ENCODE measurements at regions not wholly inside any gene's neighbourhood (a gene's known extent, or its start where the extent isn't known, plus 50 kb on each side); places are given as distances from the start of the nearest gene placed in this dataset.

DNA sequence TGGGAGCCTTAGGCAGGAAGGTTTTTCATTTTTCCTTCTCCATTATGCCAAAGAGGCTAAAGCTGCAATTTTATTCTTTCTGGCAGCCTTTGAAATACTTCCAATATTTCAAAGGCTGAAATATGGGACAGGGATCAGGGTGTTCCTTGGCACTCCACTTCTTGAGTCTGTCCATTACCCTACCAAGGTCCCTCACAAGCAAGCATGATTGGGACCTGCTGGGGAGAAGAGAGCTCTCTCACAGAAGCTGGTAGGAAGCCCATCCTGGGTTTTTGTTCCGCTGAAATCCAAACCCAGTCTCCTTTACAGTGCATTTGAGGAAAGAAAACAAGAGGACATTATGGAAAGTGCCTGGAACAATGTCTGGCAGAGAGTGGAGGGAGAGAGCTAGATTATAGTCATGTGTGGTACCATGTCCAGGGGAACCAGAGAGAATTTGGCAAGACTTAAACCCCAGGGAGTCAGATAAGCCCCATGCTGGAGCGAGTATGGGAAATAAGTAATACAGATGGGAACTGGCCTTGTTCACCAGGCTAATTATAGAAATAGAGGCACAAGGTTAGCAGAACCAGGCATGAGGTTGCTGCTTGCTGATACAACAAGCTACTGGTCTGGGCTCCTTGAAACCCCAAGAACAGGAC lies 104.7 kb downstream of the LSM5 start:
- TF ChIP-seq, protein P1, sequence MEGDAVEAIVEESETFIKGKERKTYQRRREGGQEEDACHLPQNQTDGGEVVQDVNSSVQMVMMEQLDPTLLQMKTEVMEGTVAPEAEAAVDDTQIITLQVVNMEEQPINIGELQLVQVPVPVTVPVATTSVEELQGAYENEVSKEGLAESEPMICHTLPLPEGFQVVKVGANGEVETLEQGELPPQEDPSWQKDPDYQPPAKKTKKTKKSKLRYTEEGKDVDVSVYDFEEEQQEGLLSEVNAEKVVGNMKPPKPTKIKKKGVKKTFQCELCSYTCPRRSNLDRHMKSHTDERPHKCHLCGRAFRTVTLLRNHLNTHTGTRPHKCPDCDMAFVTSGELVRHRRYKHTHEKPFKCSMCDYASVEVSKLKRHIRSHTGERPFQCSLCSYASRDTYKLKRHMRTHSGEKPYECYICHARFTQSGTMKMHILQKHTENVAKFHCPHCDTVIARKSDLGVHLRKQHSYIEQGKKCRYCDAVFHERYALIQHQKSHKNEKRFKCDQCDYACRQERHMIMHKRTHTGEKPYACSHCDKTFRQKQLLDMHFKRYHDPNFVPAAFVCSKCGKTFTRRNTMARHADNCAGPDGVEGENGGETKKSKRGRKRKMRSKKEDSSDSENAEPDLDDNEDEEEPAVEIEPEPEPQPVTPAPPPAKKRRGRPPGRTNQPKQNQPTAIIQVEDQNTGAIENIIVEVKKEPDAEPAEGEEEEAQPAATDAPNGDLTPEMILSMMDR (conservative IDR thresholded peaks at IDR 0.05; ENCODE audit: low read length) = no peak
- TF ChIP-seq EZH2phosphoT487 (IDR thresholded peaks at IDR 0.05; ENCODE audit: borderline replicate concordance) = no peak

All from Loucy (cell line).